ENCODE measurements at regions not wholly inside any gene's neighbourhood (a gene's known extent, or its start where the extent isn't known, plus 50 kb on each side); places are given as distances from the start of the nearest gene placed in this dataset.

GRCh38 chr4:41318839-41319530, 62.3 kb downstream of the UCHL1 start:
- FAIRE-seq (no peak), DNase-seq (ENCODE audit: insufficient read length, low spot score) (no peak)

DNA sequence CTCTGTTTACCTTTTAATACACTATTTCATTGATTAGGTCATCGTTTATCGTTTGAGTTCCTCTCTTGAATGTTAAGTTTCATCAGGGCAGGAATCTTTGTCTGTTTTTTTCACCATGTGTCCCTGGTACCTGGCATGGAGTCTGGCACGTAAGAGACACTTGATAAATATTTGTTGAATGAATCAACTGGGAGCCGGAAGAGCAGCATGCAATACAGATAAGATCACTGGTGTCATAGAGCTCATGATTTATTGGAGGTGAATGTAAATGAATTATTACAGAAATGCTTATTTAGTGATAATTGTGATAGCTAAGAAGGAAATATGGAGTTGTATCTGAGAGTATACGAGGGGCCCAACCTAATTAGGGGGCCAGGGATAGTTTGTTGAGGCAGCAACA, 62.8 kb downstream of the UCHL1 start:
- DNase-seq (ENCODE audit: insufficient read length, low spot score) = no peak
- no peak for FAIRE-seq

DNA sequence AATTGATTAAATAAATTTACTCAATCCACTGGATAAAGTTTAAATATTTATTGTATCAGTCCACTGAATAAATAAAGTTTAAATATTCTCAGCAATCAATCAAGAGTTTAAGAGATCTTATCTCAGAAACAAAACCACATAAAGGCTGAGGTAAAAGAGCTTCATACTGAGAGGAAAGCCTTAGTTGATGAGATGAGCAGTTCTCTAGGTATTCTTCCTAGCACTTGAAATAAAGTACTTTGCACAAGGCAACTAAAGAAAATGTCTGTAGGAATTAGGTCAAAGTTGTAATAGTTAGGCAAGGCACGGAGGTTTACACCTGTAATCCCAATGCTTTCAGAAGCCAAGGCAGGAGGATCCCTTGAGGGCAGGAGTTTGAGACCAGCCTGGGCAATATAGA, 63.5 kb downstream of the UCHL1 start:
- FAIRE-seq = no peak

DNA sequence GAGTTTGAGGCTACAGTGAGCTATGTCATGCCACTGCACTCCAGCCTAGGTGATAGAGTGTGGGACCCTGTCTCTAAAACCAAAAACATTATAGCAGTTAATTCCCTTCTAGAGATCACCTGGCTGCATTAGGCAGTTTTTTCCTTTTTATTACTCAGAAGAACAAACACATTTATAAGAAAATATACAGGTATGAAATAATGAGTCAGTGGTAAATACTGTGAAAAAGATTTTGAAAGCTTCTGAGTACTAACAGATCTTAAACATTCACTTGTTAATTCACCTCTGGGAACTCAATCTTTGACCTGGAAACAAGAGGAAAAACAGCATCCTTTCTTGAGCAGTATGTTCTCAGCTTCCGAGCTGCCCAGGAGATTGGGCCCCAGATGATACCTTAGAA, 64.1 kb downstream of the UCHL1 start:
- FAIRE-seq (no peak), DNase-seq (ENCODE audit: insufficient read length, low spot score) (no peak)

More for the DNA sequence above, 63.5 kb downstream of the UCHL1 start:
- DNase-seq (ENCODE audit: insufficient read length, low spot score) = no peak

DNA sequence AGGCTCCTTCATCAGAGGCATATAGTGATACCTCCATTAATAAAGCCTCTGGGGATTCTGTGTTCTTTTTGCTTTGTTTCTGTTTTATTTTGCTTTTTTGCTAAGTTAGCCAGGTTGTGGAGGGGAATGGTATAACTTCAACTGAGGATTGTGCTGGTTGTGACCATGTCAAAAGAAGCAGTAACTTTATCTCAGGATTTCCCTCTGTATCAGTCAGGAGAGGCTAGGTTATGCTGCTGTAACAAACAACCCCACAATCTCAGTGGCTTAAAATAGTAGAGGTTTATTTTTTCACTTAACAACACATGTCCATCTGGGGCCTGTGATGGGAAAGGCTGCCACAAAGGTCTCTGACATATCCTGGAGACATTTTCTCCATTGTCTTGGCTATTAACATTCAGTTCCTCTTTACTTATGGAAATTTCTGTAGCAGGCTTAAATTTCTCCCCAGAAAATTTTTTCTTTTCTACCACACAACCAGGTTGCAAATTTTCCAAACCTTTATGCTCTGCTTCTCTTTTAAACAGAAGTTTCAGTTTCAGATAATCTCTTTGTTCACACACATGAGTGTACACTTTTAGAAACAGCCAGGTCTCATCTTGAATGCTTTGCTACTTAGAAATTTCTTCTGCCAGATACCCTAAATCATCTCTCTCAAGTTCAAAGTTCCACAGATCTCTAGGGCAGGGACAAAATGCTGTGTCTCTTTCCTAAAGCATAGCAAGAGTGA, 64.7 kb downstream of the UCHL1 start:
- no peak for DNase-seq (ENCODE audit: insufficient read length, low spot score)
- FAIRE-seq = no peak

DNA sequence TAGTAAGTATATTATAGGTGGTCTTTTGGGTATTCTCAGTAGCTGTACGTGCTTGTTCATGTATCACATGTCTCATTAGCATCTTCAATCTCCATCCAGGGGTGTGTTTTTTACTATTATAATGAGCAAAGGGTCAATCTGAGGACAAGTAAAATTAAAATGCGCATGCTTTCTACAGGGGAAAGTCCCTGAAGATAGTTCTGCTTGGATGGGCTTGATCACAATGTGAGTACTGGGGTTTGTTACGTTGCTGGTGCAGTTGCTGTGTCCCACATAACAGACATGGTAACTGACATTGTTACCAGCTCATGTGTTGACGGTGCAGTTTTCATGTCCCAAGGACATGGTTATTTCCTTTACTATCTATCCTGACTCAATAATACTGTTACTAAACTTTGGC, 65.9 kb downstream of the UCHL1 start:
- DNase-seq (ENCODE audit: insufficient read length, low spot score) = no peak
- FAIRE-seq = no peak

GRCh38 chr4:41323179-41323578, 66.5 kb downstream of the UCHL1 start:
- DNase-seq (ENCODE audit: insufficient read length, low spot score) = no peak

DNA sequence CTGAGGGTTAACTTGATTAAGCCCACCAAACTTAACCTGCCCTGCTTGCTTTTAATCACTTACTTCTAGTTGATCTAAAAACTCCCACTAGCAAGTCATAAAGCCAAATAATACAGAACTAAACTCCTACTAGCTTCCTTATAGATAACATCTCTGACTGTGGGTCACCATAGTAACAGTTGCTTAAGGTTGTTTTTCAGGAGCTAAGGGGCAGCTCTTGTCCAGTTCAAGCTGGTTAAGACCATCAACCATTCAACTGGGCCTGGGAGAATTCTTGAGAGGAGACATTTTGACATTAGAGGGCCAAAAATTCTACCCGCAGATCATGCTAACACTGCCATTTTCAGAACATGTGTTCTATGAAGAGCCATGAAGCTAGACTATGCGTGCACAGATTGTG, 67.0 kb downstream of the UCHL1 start:
- no peak for DNase-seq (ENCODE audit: insufficient read length, low spot score)

More at GRCh38 chr4:41323179-41323578, 66.5 kb downstream of the UCHL1 start:
- FAIRE-seq = no peak

GRCh38 chr4:41324861-41325260, 68.1 kb downstream of the UCHL1 start:
- DNase-seq (ENCODE audit: insufficient read length, low spot score) (no peak), FAIRE-seq (no peak)

More for the DNA sequence above, 67.0 kb downstream of the UCHL1 start:
- FAIRE-seq = no peak

GRCh38 chr4:41325901-41326300, 69.2 kb downstream of the UCHL1 start:
- FAIRE-seq (no peak), DNase-seq (ENCODE audit: insufficient read length, low spot score) (no peak)

DNA sequence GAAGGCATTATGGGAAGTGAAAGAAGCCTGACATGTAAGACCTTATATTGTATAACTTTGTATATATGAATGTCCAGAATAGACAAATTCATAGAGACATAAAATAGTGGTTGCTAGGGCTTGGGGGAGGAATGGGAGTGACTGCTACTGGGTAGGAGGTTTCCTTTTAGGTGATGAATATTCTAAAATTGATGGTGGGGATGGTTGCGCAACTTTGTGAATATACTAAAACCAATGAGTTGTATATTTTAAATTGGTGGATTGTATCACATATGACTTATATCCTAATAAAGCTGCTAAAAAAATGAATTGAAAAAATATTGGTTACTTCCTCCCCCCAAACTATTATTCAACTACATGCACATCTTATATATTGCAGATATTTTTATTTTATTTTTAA, 70.0 kb downstream of the UCHL1 start:
- no peak for FAIRE-seq
- DNase-seq (ENCODE audit: insufficient read length, low spot score) = no peak

- no peak for FAIRE-seq
- DNase-seq (ENCODE audit: insufficient read length, low spot score) = no peak
These were observed 71.0 kb downstream of the UCHL1 start for GRCh38 chr4:41327770-41328169.

DNA sequence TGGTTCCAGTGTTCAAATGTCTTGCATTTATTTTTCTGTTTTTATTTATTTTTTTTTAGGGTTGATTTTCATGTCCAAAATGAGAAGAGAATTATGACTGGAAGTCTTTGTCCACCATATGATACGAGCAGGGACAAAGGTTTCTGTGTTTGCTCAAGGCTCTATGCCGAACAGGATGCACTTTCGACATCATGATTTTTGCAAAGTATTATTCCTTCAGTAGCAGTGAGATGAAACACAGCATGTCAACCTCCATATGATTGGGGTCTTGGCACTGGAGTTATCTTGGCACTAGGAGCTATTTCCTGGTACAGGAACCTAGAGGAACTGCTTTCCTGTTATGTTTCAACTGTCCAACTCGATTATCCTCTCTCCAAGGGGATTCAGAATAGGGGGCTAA, 72.6 kb downstream of the UCHL1 start:
- DNase-seq (ENCODE audit: insufficient read length, low spot score) (no peak), FAIRE-seq (no peak)

DNA sequence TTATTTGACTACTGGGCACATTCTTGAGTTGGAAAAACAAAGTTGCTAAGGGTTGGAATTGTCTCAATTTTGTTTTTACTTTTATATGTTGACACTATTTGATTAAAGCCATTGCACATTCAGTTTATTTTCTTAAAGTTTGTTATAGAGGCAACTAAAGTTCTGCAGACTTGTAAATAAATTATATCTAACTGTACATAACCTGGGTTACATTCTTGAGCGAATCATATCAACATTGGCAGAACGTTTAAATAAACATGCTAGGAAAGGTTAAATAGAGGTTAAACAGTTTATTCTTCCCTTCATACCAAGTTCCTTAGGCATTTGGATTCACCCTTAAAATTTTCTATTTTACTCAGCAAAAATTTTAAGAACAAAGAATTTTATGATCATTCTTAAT, 74.5 kb downstream of the UCHL1 start:
- FAIRE-seq = no peak

DNA sequence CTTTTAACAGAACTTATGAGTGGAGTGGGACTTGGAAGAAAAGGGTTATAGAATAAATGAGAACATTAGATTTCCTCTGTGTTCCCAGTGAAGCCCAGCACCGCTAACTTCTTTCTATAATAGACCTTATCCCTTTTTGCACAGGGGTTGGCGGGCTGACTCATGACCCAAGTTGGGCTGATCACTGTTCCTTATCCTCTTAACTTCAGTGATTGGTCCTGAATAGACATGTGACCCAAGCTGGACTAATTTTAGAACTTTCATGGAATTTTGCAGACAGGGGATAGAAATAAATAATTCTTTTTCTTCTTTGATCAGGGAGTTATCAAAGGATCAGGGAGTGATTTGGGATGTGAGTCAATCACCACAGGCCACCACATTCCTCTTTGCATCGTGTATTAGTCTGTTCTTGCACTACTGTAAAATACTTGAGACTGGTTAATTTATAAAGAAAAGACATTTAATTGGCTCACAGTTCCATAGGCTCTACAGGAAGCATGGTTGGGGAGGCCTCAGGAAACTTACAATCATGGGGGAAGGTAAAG, 75.9 kb downstream of the UCHL1 start:
- FAIRE-seq = no peak
- no peak for DNase-seq (ENCODE audit: insufficient read length, low spot score)

More for the DNA sequence above, 74.5 kb downstream of the UCHL1 start:
- DNase-seq (ENCODE audit: insufficient read length, low spot score) = no peak

- FAIRE-seq (no peak), DNase-seq (ENCODE audit: insufficient read length, low spot score) (no peak)
These were observed 77.5 kb downstream of the UCHL1 start for GRCh38 chr4:41334182-41334581.

DNA sequence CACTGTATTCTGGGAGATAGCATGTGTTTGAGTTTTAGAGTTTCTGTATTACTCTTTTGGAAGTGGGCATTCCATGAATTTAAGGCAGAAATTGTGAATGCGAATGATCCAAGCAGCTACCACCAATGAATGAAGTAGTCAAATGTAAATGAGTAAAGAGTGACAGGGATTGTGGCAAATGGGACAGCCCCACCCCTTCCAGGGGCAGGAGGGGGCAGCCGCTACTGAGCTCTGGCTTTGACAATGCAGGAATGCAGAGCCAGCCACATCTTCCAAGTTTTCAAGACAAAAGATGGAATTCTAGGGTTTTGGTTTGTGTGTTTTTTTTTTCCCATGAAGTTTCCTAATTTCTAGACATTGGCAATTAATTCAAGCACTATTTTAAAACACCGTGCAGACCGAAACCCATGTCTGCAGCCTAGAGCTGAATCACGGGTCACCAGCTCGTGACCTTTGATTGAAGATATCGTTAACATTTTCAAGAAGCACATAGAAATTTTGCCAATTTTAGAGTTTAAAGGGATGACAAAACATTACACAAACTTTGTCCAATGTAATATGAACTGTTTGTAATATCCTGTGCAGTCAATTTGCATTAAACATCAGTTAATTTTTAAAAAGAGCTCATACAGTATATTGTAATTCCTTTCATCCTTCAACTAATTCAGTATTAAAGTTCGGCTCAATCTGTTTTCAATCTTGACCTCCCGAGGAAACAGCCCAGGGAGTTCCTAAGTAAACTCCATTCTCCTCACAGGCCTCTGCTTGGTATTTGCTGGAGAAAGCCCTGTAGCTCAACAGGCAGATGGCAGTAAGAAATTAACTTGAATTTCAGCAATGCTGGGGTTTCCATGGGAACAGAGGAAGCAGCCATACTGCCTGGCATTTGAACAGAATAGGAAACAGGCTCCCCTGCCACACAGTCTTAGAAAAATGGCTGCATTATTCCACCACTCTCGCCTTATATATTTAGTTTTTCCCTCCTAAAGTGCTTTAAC, 83.4 kb downstream of the UCHL1 start:
- DNase-seq (ENCODE audit: insufficient read length, low spot score) = no peak
- FAIRE-seq = no peak

DNA sequence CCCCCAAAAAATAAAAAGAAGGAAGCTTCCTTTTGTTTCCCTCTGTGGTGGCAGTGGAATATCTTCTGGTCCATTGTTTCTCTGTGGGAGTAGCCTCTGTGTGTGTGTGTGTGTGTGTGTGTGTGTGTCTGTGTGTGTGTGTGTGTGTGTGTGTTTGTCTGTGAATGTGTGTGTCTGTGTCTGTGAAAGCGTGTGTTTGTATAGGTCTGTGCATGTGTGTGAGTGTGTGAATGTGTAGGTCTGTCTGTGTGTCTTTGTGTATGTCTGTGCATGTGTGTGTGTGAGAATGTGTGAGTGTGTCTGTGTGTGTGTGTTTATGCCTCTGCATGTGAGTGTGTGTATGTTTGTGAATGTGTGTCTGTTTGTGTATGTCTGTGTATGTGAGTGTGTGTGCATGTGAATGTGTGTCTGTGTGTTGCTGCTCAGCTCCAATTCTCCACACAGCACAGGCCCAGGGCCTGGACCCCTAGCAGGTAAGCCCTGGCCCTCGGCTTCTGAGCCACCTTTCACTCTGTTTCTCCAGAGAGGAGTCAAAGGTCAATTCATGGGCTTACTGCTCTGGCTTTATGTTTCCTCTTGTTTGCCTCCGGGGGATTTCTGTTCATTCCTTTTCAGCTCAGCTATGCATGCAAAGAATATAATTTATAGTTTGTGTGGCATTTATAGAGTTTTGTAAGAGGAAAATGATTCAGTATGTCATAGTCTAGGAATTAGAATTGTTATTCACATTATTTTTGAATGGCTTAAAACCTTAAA, 89.8 kb downstream of the UCHL1 start:
- no peak for DNase-seq (ENCODE audit: insufficient read length, low spot score)
- FAIRE-seq = no peak

- DNase-seq (ENCODE audit: insufficient read length, low spot score) (no peak), FAIRE-seq (no peak)
These were observed 92.3 kb downstream of the UCHL1 start for GRCh38 chr4:41349021-41349420.
